Activated CD8-positive, alpha-beta memory T cell treated with anti-CD3 and anti-CD28 coated beads for 36 hours (primary cell): ENCODE measurements at regions not wholly inside any gene's neighbourhood (a gene's known extent, or its start where the extent isn't known, plus 50 kb on each side); places are given as distances from the start of the nearest gene placed in this dataset.
"Not testable (repeated sequence)": the region's sequence is repeated elsewhere in the genome, so short reads cannot be mapped to it uniquely, and the experiment has no call there.

ENCODE experiments used
- CTCF ChIA-PET: fragments of 350-600 bp; sonication (Branson Sonifier 250); formaldehyde crosslinking; loops from one replicate; lab custom pipeline; 2021; ENCODE audit warnings: antibody characterized with exemption; lab: Charles Lee
- POLR2A ChIA-PET: fragments of 350-600 bp; sonication (Branson Sonifier 250); formaldehyde crosslinking; loops from one replicate; lab custom pipeline; 2021; ENCODE audit warnings: antibody characterized with exemption; lab: Charles Lee

DNA sequence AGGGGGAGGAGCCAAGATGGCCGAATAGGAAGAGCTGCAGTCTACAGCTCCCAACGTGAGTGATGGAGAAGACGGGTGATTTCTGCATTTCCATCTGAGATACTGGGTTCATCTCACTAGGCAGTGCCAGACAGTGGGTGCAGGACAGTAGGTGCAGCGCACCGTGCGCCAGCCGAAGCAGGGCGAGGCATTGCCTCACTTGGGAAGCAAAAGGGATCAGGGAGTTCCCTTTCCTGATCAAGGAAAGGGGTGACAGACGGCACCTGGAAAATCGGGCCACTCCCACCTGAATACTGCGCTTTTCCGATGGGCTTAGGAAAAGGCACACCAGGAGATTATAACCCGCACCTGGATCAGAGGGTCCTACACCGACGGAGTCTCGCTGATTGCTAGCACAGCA lies 121.1 kb upstream of the SESTD1 start:
- POLR2A ChIA-PET, CTCF ChIA-PET: not testable (repeated sequence)

GRCh38 chr2:179383975-179384374 lies 119.3 kb upstream of the SESTD1 start:
- POLR2A ChIA-PET, result no interaction called here
- CTCF ChIA-PET, result no interaction called here

DNA sequence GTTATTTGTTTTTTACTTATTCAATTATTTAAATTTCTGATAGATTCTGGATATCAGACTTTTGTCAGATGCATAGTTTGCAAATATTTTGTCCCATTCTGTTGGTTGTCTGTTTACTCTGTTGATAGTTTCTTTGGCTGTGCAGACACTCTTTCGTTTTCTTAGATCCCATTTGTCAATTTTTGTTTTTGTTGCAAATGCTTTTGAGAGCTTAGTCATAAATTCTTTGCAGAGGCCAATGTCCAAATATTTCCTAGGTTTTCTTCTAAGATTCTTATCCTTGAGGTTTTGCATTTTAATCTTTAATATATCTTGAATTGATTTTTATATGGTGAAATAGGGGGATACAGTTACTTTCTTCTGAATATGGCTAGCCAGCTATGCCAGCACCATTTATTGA lies 112.7 kb upstream of the SESTD1 start:
- POLR2A ChIA-PET, result no interaction called here
- CTCF ChIA-PET, result no interaction called here

DNA sequence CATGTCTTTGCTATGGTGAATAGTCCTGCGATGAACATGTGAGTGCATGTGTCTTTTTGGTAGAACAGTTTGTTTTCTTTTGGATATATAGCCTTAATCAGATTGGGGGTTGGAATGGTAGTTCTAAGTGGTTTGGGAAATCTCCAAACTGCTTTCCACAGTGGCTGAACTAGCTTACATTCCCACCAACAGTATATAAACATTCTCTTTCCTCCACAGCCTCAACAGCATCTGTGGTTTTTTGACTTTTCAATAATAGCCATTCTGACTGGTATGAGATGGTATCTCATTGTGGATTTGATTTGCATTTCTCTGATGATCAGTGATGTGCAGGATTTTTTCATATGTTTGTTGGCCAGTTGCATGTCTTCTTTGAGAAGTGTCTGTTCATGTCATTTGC lies 112.2 kb upstream of the SESTD1 start:
- CTCF ChIA-PET, result no interaction called here
- POLR2A ChIA-PET, result no interaction called here

- POLR2A ChIA-PET, result interaction anchor here (0.6 kb wide), 1 partner anchor 9 kb away, joined by 6 read pairs; no protein-coding TSS in a partner anchor
- CTCF ChIA-PET, result no interaction called here
Measured at GRCh38 chr2:179373816-179374215, 109.2 kb upstream of the SESTD1 start.

GRCh38 chr2:179365561-179365960 lies 100.9 kb upstream of the SESTD1 start:
- POLR2A ChIA-PET, CTCF ChIA-PET: not testable (repeated sequence)

- ChIA-PET POLR2A (no interaction called here), CTCF (no interaction called here)
Measured at GRCh38 chr2:179355881-179356280, 91.2 kb upstream of the SESTD1 start.

- ChIA-PET CTCF (no interaction called here), POLR2A (no interaction called here)
Measured at GRCh38 chr2:179354739-179355537, 90.3 kb upstream of the SESTD1 start.

- ChIA-PET CTCF (interaction anchor here (1.0 kb wide), 1 partner anchor 13 kb away, joined by 3 read pairs; no protein-coding TSS in a partner anchor), POLR2A (no interaction called here)
Measured at GRCh38 chr2:179354296-179354695, 89.7 kb upstream of the SESTD1 start.

DNA sequence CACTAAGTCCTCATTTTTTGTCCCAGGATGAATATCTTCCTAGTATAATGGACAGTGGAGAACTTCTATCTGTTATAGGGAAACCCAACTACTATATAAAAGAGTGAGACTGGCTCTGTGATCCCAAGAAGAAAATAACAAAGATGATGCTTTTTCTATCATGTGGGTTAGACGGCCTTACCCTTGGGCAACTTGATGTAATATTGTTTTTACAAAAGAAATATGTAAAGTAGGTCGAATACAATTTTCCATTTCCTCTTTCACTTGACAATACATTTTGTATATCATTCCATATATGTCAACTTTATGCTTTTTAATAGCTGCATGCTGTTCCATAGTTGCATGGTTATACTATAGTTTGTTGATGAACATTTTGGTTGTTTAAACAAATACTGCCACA lies 87.5 kb upstream of the SESTD1 start:
- CTCF ChIA-PET, result no interaction called here
- POLR2A ChIA-PET, result no interaction called here

DNA sequence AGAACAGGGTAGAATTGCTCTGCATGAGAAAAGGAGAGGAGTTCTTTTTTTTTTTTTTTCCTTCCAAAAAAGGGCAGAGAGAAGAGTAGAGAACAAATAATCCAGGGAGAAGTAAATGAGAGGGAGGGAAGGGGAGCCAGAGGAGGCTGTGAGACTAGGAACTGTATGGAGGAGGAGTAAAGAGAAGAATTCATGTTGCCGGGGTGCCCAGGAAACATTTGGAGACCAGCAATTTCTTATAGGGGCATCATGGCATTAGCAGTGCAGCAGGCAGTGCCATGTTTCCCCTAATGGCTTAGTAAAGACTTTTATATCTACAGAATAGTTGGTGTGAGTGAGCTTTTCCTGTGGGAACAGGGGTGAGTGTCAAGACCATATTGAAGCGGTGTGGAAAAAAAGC lies 86.4 kb upstream of the SESTD1 start:
- ChIA-PET POLR2A (no interaction called here), CTCF (no interaction called here)

DNA sequence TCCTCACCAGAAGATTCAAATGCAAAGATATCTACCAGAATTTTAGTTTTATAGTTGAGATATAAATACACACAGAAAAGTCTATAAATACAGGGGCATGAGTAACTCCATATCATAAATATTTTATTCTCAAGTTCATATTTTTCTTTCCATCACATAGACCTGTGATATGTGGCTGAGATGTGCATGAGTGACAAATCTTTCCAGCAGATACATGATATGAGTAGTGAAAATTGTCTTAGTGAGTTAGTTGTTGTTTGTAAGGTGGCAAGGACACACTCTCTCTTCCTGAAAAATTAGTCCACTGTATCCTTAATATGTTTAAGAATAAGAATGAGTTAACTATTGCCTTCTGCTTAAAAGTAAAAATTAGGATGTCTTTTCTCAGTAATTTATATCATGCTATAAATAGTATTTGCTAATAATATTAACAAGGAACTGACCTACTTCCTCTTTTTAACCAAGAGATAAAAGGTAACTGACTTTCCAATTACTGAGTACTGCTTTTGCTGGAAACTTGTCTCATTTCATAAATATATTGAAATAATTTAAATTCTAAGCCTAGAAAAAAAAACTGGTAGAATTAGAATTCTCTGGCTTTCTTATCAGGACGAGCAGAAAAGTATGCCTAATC lies 85.2 kb upstream of the SESTD1 start:
- ChIA-PET CTCF (no interaction called here), POLR2A (no interaction called here)

GRCh38 chr2:179348906-179349305 lies 84.3 kb upstream of the SESTD1 start:
- POLR2A ChIA-PET, result no interaction called here

GRCh38 chr2:179344970-179345369 lies 80.3 kb upstream of the SESTD1 start:
- ChIA-PET POLR2A (no interaction called here), CTCF (no interaction called here)

More at GRCh38 chr2:179348906-179349305, 84.3 kb upstream of the SESTD1 start:
- CTCF ChIA-PET, result no interaction called here

DNA sequence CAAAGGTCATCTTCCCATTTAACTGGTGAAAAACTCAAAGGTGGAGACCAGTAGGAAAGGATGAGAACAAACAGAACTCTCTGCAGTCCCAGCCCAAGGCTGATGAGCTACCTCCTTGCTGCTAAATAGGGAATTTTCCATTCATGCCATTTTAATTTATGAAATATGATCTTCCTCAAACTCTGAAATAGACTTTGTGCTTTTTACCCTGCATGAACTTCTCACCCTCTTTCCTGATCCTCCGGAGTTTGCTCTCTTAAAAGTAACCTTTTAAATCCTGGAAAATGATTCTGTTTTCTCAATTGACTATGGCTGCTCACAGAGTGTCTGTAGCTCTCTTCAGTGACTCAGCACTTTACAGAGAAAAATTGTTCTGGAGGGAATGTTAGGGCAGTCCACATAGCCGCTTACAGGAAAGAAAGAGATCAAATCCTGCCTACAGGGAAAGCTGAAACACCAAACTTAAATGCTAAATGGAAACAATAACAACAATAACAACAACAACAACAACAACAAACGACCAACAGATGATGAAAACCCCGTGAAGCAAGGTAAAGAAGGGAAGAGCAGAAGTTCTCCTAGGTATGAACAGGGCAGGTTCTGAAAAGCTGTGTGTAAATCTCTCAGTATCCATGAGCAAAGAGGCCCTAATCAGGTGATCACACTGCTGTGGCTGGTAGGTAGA lies 79.8 kb upstream of the SESTD1 start:
- ChIA-PET CTCF (no interaction called here), POLR2A (no interaction called here)

GRCh38 chr2:179343945-179344279 lies 79.3 kb upstream of the SESTD1 start:
- ChIA-PET POLR2A (no interaction called here), CTCF (no interaction called here)

GRCh38 chr2:179341152-179341866 lies 76.7 kb upstream of the SESTD1 start:
- ChIA-PET POLR2A (no interaction called here), CTCF (interaction anchor here (1.0 kb wide), 1 partner anchor 13 kb away, joined by 3 read pairs; no protein-coding TSS in a partner anchor)

GRCh38 chr2:179340678-179341077 lies 76.0 kb upstream of the SESTD1 start:
- ChIA-PET CTCF (interaction anchor here (0.7 kb wide), 1 partner anchor 547 kb away, joined by 3 read pairs; no protein-coding TSS in a partner anchor), POLR2A (no interaction called here)

DNA sequence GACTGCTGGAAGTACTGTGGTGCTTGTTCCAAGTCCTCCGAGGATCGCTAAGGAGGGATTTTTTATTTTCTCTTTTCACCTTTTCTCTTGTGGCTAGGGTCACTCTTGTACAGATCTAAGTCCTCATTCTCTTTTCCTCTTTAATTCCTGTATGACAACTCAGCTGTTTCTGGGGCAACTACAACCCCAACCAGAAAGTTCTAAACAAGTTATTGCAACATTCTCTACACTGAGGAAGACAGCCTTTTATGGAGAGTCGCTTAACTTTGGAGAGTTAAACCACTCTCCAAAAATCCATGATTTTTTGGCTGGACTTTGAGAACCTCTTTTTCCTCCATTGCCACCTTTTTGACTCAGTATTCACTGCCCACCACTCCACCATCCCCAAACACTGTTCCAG lies 74.0 kb upstream of the SESTD1 start:
- CTCF ChIA-PET, result no interaction called here
- POLR2A ChIA-PET, result no interaction called here
